GM19025 (cell line): ENCODE measurements at regions not wholly inside any gene's neighbourhood (a gene's known extent, or its start where the extent isn't known, plus 50 kb on each side); places are given as distances from the start of the nearest gene placed in this dataset.
"Not testable (repeated sequence)": the region's sequence is repeated elsewhere in the genome, so short reads cannot be mapped to it uniquely, and the experiment has no call there.

Experiments
- ATAC-seq: cut with Tn5 transposase; IDR thresholded peaks from one replicate; pipeline ENCODE4 v1.9.1; 2021; ENCODE audit warnings: mild to moderate bottlenecking, low read depth, moderate library complexity; ENCODE audit not compliant: unreplicated experiment

DNA sequence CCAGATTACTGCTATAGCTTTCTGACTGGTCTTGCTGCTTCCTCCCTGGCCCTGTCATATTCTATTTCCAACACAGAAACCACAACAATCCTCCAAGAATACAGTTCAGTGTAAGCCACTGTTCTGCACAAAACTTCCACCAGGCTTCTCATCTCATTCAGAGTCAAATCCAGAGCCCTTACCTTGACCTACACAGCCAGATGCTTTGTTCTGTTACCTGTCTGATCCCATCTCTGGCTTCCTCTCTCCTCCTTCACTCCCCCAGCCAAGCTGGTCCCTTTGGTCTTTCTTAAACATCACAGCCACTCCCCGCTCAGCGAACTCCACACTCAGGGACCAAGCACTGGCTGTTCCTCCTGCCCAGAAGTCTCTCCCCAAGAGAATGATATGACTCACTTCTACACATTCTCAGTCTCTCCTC lies 84.8 kb upstream of the BMP2K start:
- ATAC-seq, result no peak

DNA sequence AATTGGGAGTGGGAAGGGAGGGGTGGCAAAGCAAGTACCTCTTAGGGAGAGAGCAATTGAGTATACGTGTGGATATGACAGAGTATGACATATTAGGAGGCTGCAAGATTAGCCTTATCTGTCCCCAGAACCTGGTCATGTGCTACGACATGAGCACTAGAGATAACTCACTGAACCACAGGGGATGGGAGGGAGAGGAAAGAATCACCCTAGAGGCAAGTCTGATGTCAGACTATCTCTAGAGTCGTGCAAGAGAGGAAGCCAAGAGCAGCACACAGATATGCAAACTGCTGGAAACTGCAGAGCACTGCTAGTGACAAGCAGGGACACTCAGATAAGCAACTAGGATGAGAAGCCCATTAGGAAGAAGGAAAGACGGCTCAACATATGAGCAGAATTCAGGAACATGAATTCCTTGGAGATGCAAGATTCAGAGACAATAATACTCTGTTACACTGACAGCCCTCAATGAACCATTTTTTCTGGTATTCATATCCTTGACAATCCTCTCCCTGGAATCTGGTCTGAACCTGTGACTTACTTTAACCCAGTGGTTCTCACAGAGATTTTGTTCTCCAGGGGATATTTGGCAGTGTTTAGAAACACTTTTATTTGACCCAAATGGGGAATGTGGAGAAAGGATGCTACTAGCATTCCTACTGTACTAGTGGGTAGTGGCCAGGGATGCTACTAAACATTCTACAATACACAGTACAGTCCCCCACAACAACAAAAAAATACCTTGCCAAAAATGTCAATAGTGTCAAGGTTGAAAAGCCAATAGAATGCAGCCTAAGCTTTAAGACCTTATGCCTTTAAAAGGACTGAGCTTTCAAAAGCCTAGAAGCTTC lies 84.0 kb upstream of the BMP2K start:
- peak; percentile 51 for ATAC-seq

DNA sequence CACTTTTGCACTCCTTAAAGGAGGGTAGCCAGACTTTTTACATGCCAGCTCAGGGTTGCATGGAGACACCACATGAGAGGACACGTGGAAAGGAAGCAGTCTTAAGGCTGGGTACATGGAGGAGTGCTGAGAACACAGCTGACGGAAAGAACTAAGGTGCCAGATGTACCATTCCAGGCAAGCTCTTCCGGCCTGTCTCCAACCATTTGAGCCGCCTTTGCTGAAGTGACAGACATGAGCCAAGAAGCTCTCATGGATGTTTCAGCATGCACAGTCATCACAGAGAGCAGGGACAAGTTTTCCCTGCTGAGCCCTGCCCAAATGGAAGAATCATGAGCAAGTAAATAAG lies 83.4 kb upstream of the BMP2K start:
- no peak for ATAC-seq

- no peak for ATAC-seq
These were observed 82.2 kb upstream of the BMP2K start for GRCh38 chr4:78693777-78694456.

- no peak for ATAC-seq
These were observed 81.7 kb upstream of the BMP2K start for GRCh38 chr4:78694457-78694787.

- no peak for ATAC-seq
These were observed 80.2 kb upstream of the BMP2K start for GRCh38 chr4:78695910-78696309.

GRCh38 chr4:78703079-78703478 lies 73.1 kb upstream of the BMP2K start:
- ATAC-seq, result no peak

DNA sequence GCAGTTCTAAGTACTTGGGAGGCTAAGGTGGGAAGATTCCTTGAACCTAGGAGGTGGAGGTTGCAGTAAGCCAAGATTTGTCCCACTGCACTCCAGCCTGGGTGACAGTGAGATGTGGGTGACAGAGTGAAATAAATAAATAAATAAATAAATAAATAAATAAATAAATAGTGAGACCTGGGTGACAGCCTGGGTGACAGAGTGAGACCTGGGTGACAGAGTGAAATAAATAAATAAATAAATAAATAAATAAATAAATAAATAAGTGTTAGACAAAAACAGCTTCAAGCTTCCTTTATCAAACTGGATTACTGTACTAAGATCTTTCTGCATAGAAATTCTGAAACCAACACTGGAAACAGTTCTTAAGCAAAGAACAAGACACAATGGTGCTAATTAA lies 71.8 kb upstream of the BMP2K start:
- ATAC-seq, result no peak

GRCh38 chr4:78704981-78705683 lies 71.0 kb upstream of the BMP2K start:
- ATAC-seq, result no peak

DNA sequence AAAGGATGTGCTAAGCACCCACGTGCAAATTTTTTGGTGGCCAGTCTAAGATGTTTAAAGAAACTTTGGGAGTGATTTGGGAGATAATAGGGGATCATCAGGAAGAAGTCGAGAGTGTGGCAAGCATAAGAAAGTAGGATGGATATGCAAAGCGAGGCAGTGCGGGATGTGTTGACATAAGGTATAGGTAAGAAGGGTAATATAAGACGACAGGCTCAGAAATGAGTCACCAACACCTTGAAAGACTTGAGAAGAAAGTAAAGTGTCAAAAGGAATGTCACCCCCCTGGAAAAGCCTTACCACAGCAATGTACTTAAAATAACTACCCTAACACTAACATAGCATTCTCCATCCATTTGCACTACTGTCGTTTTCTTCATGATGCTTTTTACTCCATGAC lies 69.8 kb upstream of the BMP2K start:
- no peak for ATAC-seq

DNA sequence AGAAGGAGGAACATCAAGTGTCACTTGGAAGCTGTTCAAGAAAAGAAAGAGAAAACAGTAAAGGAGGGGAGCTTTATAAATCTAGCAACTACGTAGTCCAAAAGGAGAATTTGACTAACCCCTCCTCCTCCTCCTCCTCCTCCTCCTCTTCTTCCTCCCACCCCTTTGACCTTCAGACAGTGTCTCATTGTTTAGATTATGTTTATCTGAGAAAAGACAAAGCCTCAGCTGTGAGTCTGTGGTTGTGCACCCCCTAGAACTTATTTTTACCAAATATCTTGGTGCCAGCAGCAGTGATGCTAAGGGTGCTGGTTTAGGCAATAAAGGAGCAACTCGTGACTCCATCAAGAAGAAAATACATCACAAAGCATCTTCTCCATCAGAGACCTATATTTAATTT lies 68.9 kb upstream of the BMP2K start:
- peak; percentile 43 for ATAC-seq

GRCh38 chr4:78707793-78708192 lies 68.4 kb upstream of the BMP2K start:
- peak; percentile 25 for ATAC-seq

GRCh38 chr4:78710536-78710935 lies 65.6 kb upstream of the BMP2K start:
- ATAC-seq, result no peak

DNA sequence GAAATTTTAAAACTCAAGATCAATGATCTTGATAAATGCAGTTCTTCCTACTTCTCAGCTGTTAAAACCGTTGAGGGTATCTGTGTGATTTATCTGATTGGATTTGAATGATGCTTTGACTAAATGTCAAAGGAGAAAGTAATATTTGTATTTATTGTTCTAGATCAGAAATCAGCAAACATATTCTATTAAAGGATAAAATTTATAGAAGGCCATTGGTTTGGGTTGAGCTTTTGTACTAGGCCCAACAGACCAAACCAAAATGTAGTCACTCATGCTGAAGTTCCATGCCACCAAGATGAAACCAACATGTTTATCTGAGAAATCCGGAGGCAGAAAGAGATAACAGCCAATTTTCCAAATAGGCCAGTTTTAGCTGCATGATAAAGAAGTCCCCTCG lies 64.5 kb upstream of the BMP2K start:
- no peak for ATAC-seq

DNA sequence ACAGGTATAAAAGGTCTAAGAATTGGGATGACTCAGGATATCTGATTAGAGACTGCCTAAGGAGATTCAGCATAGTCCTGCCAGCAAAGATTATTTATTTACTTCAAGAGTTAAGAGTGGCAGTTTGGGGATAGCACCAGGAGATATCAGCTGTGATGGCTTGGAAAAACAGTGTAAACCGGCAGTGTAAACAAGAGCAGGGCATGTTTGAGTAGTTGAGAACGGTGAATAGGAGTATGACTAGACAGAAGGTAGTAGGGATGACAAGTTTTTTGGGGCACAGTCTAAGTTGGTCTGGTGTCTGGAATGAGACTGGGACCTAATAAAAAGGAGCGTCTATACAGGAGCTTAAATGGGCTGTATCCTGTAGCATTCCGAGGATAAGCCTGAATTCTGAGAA lies 61.6 kb upstream of the BMP2K start:
- not testable (repeated sequence) for ATAC-seq

- ATAC-seq, result not testable (repeated sequence)
These were observed 60.8 kb upstream of the BMP2K start for GRCh38 chr4:78715372-78715771.

DNA sequence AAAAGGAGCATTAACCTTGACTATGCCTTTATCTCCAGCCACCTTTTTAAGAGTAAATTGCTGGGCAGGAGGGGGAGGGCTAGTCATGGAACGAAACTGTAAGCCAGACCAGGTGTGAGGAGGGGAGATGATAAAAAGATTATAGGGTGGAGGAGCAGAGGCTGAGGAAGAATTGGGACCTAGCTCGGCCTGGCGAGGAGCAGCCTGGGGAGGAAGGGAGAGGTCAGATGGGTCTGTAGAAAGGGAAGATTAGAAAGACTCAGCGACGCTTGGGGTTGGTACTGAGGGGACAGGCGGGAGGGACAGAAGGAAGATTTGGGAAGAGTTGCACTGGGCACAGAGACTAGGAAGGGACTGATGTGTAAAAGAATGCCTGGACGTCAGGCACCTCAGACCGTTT lies 58.4 kb upstream of the BMP2K start:
- not testable (repeated sequence) for ATAC-seq

GRCh38 chr4:78720204-78720603 lies 55.9 kb upstream of the BMP2K start:
- no peak for ATAC-seq

- peak; percentile 85 for ATAC-seq
These were observed 55.0 kb upstream of the BMP2K start for GRCh38 chr4:78720994-78721677.

GRCh38 chr4:78721747-78722146 lies 54.4 kb upstream of the BMP2K start:
- no peak for ATAC-seq

DNA sequence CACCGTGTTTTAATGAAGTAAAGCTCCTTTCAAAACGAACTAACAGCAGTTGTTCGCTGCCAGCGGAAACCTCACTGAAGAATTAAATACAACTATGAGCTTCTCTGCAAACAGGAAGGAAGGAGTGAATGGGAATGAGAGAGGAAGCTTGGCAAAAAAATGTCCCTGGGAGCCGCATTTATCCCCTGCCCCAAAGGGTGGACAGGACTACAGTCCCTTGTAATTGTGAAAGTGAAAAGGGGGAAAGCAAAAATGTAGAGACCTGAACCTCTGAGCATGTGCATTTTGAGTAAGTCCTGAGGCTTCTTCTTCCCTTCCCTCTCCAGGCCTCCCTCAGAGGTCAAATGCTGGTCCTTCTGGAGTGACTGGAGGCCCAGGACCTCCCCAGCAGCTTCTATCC lies 53.8 kb upstream of the BMP2K start:
- ATAC-seq, result no peak
